ENCODE measurements at regions not wholly inside any gene's neighbourhood (a gene's known extent, or its start where the extent isn't known, plus 50 kb on each side); places are given as distances from the start of the nearest gene placed in this dataset.

- no peak for TF ChIP-seq MAFK (IDR thresholded peaks at IDR 0.05; ENCODE audit: partially characterized antibody)
- no peak for TF ChIP-seq ESRRA (IDR thresholded peaks at IDR 0.05; ENCODE audit: borderline replicate concordance, low read length)
- TF ChIP-seq EP300 (IDR thresholded peaks at IDR 0.05) = no peak
- no peak for TF ChIP-seq POLR2A (IDR thresholded peaks at IDR 0.05; ENCODE audit: low read length)
- TF ChIP-seq SMC3 (IDR thresholded peaks at IDR 0.05) = no peak
- TF ChIP-seq ZFP36 (IDR thresholded peaks at IDR 0.05; ENCODE audit: borderline replicate concordance, partially characterized antibody) = no peak
- TF ChIP-seq, protein P1, sequence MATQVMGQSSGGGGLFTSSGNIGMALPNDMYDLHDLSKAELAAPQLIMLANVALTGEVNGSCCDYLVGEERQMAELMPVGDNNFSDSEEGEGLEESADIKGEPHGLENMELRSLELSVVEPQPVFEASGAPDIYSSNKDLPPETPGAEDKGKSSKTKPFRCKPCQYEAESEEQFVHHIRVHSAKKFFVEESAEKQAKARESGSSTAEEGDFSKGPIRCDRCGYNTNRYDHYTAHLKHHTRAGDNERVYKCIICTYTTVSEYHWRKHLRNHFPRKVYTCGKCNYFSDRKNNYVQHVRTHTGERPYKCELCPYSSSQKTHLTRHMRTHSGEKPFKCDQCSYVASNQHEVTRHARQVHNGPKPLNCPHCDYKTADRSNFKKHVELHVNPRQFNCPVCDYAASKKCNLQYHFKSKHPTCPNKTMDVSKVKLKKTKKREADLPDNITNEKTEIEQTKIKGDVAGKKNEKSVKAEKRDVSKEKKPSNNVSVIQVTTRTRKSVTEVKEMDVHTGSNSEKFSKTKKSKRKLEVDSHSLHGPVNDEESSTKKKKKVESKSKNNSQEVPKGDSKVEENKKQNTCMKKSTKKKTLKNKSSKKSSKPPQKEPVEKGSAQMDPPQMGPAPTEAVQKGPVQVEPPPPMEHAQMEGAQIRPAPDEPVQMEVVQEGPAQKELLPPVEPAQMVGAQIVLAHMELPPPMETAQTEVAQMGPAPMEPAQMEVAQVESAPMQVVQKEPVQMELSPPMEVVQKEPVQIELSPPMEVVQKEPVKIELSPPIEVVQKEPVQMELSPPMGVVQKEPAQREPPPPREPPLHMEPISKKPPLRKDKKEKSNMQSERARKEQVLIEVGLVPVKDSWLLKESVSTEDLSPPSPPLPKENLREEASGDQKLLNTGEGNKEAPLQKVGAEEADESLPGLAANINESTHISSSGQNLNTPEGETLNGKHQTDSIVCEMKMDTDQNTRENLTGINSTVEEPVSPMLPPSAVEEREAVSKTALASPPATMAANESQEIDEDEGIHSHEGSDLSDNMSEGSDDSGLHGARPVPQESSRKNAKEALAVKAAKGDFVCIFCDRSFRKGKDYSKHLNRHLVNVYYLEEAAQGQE (IDR thresholded peaks at IDR 0.05) = no peak
Measured at GRCh38 chr1:187840557-187840956, 1011.8 kb downstream of the PLA2G4A start.

All from A549 (cell line).